Osteoblast (primary cell): ENCODE measurements at regions not wholly inside any gene's neighbourhood (a gene's known extent, or its start where the extent isn't known, plus 50 kb on each side); places are given as distances from the start of the nearest gene placed in this dataset.

Experiments used
- DNase-seq: peaks from one replicate; pipeline ENCODE4 v3.0.0; 2011; ENCODE audit warnings: low spot score, mixed read lengths; ENCODE audit not compliant: insufficient read length; ENCODE audit errors: missing footprints
- H2AFZ ChIP-seq: 2 replicates; pipeline ENCODE4 v1.6.0; 2011; ENCODE audit warnings: mild to moderate bottlenecking, low read length
- H3K27ac ChIP-seq: 2 replicates; pipeline ENCODE4 v1.5.1; 2011; ENCODE audit warnings: mild to moderate bottlenecking, low read depth, low read length, moderate library complexity
- H3K27me3 ChIP-seq: 2 replicates; pipeline ENCODE4 v1.6.0; 2012; ENCODE audit warnings: mild to moderate bottlenecking, control low read depth, inconsistent platforms, low read length, moderate library complexity; ENCODE audit not compliant: insufficient read depth
- H3K36me3 ChIP-seq: 2 replicates; pipeline ENCODE4 v1.5.1; 2011; ENCODE audit warnings: mild to moderate bottlenecking, low read length, control low read depth, moderate library complexity; ENCODE audit not compliant: insufficient read depth
- H3K4me1 ChIP-seq: 2 replicates; pipeline ENCODE4 v1.5.1; 2011; ENCODE audit warnings: mild to moderate bottlenecking, low read length, control low read depth, moderate library complexity; ENCODE audit not compliant: insufficient read depth
- H3K4me2 ChIP-seq: 2 replicates; pipeline ENCODE4 v1.6.0; 2011; ENCODE audit warnings: mild to moderate bottlenecking, low read length; ENCODE audit not compliant: insufficient read depth
- H3K4me3 ChIP-seq: fragments of 200-600 bp; sonication (generic); 3 replicates; pipeline ENCODE4 v1.5.1; 2012; ENCODE audit warnings: mild to moderate bottlenecking, low read length, inconsistent platforms; ENCODE audit not compliant: insufficient read depth
- H3K79me2 ChIP-seq: 2 replicates; pipeline ENCODE4 v1.6.0; 2012; ENCODE audit warnings: mild to moderate bottlenecking, low read length, control low read depth, inconsistent platforms; ENCODE audit not compliant: insufficient read depth
- H3K9me3 ChIP-seq: 2 replicates; pipeline ENCODE4 v1.5.1; 2011; ENCODE audit warnings: low read depth, low read length, control low read depth
- H4K20me1 ChIP-seq: 2 replicates; pipeline ENCODE4 v1.6.0; 2012; ENCODE audit warnings: mild to moderate bottlenecking, low read length, control low read depth; ENCODE audit not compliant: insufficient read depth
- CTCF ChIP-seq: IDR thresholded peaks from 2 replicates; pipeline ENCODE4 v1.5.1; 2011; ENCODE audit warnings: mild to moderate bottlenecking, low read depth, low read length, moderate library complexity; ENCODE audit errors: extremely low read depth

- no peak for DNase-seq
- Histone ChIP-seq H3K4me2 (no peak overlapping the region), H3K79me2 (no peaks in the 10 kb centered on the region), H2AFZ (no peak overlapping the region), H3K27me3 (peaks cover 3% of the 10 kb centered on the region), H3K27ac (no peak overlapping the region), H3K4me1 (no peaks in the 10 kb centered on the region), H3K36me3 (no peaks in the 10 kb centered on the region), H3K9me3 (no peaks in the 10 kb centered on the region), H4K20me1 (no peaks in the 10 kb centered on the region), H3K4me3 (no peak overlapping the region)
- TF ChIP-seq CTCF, result no peak
These were observed 401.1 kb upstream of the TRPC7 start for GRCh38 chr5:136766456-136766855.

GRCh38 chr5:136764601-136765000 is 399.3 kb upstream of the TRPC7 start:
- Histone ChIP-seq H2AFZ (no peak overlapping the region), H3K36me3 (no peaks in the 10 kb centered on the region), H3K9me3 (no peaks in the 10 kb centered on the region), H3K4me2 (no peak overlapping the region), H4K20me1 (no peaks in the 10 kb centered on the region), H3K4me3 (no peak overlapping the region), H3K4me1 (no peaks in the 10 kb centered on the region), H3K27me3 (no peaks in the 10 kb centered on the region), H3K79me2 (no peaks in the 10 kb centered on the region), H3K27ac (no peak overlapping the region)
- DNase-seq, result no peak
- TF ChIP-seq CTCF, result no peak

- Histone ChIP-seq H3K4me3 (no peak overlapping the region), H3K27ac (no peak overlapping the region), H3K4me1 (no peaks in the 10 kb centered on the region), H3K9me3 (no peaks in the 10 kb centered on the region), H2AFZ (no peak overlapping the region), H3K79me2 (no peaks in the 10 kb centered on the region), H3K27me3 (no peaks in the 10 kb centered on the region), H3K4me2 (no peak overlapping the region), H3K36me3 (no peaks in the 10 kb centered on the region), H4K20me1 (no peaks in the 10 kb centered on the region)
- TF ChIP-seq CTCF, result no peak
- no peak for DNase-seq
These were observed 398.2 kb upstream of the TRPC7 start for GRCh38 chr5:136763548-136763947.

- Histone ChIP-seq H3K27me3 (peaks cover 7% of the 10 kb centered on the region), H3K4me3 (no peak overlapping the region), H3K79me2 (no peaks in the 10 kb centered on the region), H3K4me2 (no peak overlapping the region), H3K36me3 (no peaks in the 10 kb centered on the region), H3K27ac (no peak overlapping the region), H2AFZ (no peak overlapping the region), H4K20me1 (no peaks in the 10 kb centered on the region), H3K9me3 (no peaks in the 10 kb centered on the region), H3K4me1 (no peaks in the 10 kb centered on the region)
- no peak for TF ChIP-seq CTCF
- DNase-seq, result no peak
These were observed 388.9 kb upstream of the TRPC7 start for GRCh38 chr5:136754216-136754615.
